GM11168 (cell line): ENCODE measurements at regions not wholly inside any gene's neighbourhood (a gene's known extent, or its start where the extent isn't known, plus 50 kb on each side); places are given as distances from the start of the nearest gene placed in this dataset.
"Not testable (repeated sequence)": the region's sequence is repeated elsewhere in the genome, so short reads cannot be mapped to it uniquely, and the experiment has no call there.

Experiments
- in situ Hi-C: fragments of 300-500 bp; cut with MboI; formaldehyde crosslinking; loops from one replicate; pipeline ENCODE4 v1.12.0; 2022; ENCODE audit warnings: low sequenced_read_pairs; ENCODE audit not compliant: unreplicated experiment

DNA sequence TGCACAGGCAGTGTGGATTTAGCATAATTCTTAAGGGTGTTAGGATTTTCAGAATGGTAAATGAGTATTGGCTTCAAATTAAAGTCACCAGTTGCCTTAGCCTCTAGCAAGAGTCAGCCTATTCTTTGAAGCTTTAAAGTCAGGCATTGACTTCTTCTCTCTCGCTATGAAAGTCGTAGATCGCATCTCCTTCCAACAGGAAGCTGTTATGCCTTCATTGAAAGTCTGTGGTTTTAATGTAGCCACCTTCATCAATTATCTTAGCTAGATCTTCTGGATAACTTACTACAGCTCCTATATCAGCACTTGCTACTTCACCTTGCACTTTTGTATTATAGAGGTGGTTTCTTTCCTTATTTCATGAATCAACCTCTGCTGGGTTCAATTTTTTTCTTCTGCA, 320.2 kb downstream of the PTPRC start:
- in situ Hi-C loops: no loop called here

DNA sequence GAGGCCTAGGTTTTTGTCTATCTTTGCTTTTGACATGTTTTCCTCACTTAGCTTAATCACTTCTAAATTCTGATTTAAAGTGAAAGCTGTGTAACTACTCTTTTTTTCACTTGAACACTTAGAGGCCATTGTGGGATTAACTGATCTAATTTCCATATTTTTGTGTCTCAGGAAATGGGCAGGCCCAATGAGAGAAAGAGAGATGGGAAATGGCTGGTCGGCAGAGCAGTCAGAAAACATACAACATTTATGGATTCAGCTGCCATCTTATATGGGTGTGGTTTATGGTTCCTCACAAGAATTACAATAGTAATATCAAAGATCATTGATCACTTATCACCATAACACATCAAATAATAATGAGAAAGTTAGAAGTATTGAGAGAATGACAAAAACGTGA, 320.8 kb downstream of the PTPRC start:
- in situ Hi-C loops: no loop called here

GRCh38 chr1:198963796-198964195, 325.0 kb downstream of the PTPRC start:
- in situ Hi-C loops: not testable (repeated sequence)

- in situ Hi-C loops: no loop called here
Observed at GRCh38 chr1:198966519-198966918, 327.7 kb downstream of the PTPRC start.

GRCh38 chr1:198967566-198967965, 328.7 kb downstream of the PTPRC start:
- in situ Hi-C loops: no loop called here

- in situ Hi-C loops: no loop called here
Observed at GRCh38 chr1:198968866-198969265, 330.0 kb downstream of the PTPRC start.

DNA sequence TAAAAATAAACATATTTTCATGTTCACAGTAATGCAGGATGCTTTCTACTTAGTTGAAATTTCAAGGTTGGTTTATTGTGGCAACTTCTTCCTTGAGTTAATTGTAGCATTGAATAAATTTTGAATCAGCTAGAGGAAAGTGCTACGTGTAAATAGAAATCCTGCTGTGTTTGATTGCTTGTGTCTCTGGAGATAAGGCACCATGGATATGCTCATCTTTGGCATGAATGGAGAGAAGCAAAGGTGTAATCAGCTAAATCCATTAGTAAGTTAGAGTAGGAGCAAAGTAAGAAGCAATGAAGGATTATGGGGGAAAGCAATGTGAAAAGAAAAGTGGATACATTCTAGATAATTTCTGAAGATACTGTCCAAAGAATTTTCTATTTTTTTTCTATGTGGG, 331.1 kb downstream of the PTPRC start:
- in situ Hi-C loops: no loop called here

DNA sequence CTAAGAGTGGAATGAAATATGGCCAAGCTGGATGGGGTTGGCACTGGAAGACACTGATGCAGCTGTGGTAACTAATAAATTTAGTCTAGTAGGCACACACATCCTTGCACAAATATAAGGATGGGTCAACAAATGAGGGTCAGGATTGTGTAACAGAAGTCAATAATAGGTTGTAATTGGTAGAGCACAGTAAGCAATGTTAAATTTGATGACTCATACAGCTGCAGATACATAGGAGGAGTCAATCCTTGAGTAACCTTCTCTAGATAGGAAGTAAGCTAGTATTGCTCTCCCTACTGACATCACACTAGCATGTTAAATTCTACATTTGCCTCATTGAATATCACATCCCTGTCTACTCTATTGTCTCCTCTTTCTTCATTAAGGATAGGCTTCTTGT, 332.1 kb downstream of the PTPRC start:
- in situ Hi-C loops: no loop called here

- in situ Hi-C loops: no loop called here
Observed at GRCh38 chr1:198977909-198978308, 339.1 kb downstream of the PTPRC start.

GRCh38 chr1:198978523-198978922, 339.7 kb downstream of the PTPRC start:
- in situ Hi-C loops: no loop called here

- in situ Hi-C loops: no loop called here
Observed at GRCh38 chr1:198986036-198986435, 347.2 kb downstream of the PTPRC start.

DNA sequence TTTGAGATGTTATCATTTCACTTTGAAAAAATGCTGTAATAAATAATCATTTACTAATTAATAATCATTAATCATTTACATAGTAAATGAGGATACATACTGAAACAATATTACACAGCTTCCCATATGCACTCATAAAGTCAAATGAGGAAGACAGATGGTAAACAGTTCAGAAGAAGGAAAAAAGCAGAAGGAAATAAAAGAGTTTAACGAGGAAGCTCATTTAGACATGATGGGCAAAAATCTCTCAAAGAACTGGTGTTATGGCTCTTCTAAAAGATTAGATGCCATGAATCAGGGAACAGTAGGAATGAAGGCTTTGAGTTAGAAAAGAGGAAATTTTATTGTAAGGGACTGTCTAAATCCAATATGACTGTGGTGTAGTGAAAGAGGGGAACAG, 347.6 kb downstream of the PTPRC start:
- in situ Hi-C loops: no loop called here

- in situ Hi-C loops: no loop called here
Observed at GRCh38 chr1:199002661-199003060, 363.8 kb downstream of the PTPRC start.

DNA sequence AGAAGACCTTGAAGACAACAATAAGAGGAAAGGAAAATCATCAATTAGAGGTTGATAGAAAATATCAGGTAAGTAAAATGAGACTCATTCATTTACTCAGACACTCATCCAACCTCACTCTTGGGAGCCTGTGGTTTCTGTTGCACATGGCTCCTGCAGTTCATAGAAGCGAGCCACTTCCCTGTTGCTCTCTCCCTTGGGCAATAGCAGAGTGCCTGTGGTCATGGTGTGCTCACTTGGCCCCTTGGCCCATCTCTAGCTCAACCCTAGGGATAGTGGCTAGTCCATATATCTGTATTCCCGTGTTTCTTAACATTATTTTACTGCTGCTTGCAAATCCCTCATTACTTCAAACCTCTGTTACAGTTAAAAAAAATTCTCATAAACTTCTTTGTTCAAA, 368.6 kb downstream of the PTPRC start:
- in situ Hi-C loops: no loop called here

DNA sequence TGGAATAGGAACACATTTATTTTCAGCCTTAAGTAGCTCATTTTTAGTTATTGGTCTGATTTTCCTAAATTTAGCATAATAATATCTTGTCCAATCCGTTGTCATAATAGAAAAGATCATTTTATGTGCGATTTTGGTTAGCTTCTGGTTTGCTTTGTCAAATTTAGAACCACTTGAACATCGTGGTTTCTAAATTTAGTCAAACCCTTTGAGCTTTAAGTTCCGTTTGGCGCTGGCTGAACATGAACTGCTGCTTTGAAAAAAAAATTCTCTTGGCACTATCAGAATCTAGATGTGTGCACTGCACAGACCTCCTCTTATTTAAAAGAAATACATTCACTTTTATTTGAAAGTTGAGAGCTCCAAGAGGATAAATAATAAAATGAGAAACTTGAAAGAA, 370.6 kb downstream of the PTPRC start:
- in situ Hi-C loops: no loop called here

DNA sequence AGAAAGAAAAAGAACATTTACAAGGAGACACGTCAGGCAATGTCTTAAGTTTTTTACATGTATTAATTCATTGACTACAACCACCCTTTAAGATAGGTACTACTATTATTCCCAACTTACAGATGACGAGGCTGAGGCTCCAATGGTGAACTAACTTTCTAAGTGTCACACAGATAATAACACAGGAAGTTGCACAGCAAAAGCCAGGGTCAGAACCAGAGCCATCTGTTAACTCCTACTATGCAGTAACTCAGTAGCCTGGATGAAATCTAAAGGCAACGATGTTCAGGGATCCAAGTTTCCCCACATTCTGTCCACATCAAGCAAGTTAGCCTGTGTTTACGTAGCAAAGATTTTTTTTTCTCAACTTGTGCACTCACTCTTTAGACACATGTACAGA, 371.7 kb downstream of the PTPRC start:
- in situ Hi-C loops: no loop called here

GRCh38 chr1:199010933-199011332, 372.1 kb downstream of the PTPRC start:
- in situ Hi-C loops: no loop called here

- in situ Hi-C loops: no loop called here
Observed at GRCh38 chr1:199015799-199016198, 377.0 kb downstream of the PTPRC start.

- in situ Hi-C loops: no loop called here
Observed at GRCh38 chr1:199018471-199019135, 379.8 kb downstream of the PTPRC start.

GRCh38 chr1:199020051-199020450, 381.2 kb downstream of the PTPRC start:
- in situ Hi-C loops: no loop called here

DNA sequence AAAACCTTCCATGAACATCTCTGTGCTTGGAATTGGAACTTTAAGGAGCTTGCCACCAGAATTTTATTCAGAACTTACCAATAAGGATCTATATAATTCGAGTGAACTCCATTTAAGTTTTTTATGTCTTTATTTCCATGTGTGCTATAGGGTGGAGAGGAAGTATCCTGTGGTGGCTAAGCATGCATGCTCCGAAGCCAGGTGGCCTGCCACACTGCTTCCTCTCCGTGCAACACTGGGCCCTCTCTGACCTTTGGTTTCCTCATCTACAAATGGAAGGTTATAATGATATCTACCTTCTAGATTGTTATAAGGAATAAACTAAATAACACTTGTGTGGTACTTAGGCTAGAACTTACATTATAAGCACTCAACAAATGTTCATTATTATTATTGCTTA, 382.1 kb downstream of the PTPRC start:
- in situ Hi-C loops: no loop called here

GRCh38 chr1:199029401-199029800, 390.6 kb downstream of the PTPRC start:
- in situ Hi-C loops: no loop called here

DNA sequence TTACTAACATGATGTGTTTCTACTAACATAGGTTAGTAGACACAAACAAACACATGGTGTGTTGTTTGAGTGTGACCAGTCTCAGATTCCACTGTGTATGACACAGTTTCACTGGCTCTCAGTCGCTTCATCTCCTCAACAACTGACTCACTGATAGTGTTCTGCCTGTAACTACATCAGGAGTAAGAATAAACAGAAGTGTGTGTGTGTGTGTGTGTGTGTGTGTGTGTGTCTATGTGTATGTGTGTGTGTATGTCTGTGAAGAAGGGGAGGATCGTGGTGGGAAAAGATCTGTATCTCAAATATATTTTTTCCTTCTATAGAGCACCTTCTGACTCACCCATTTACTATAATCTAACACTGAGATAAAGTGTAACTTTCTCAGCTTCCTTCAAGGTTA, 391.0 kb downstream of the PTPRC start:
- in situ Hi-C loops: no loop called here
